HG02885 (cell line): ENCODE measurements at regions not wholly inside any gene's neighbourhood (a gene's known extent, or its start where the extent isn't known, plus 50 kb on each side); places are given as distances from the start of the nearest gene placed in this dataset.

Experiments
- ATAC-seq: cut with Tn5 transposase; IDR thresholded peaks from one replicate; pipeline ENCODE4 v1.9.1; 2021; ENCODE audit warnings: mild to moderate bottlenecking; ENCODE audit not compliant: unreplicated experiment, poor library complexity

GRCh38 chr15:62968699-62969098 is 73.8 kb upstream of the TPM1 start:
- no peak for ATAC-seq

- ATAC-seq = no peak
Observed at GRCh38 chr15:62969442-62970089, 73.0 kb upstream of the TPM1 start.

- ATAC-seq = no peak
Observed at GRCh38 chr15:62972814-62973213, 69.7 kb upstream of the TPM1 start.

GRCh38 chr15:62975515-62975914 is 67.0 kb upstream of the TPM1 start:
- ATAC-seq = no peak

- no peak for ATAC-seq
Observed at GRCh38 chr15:62976301-62976881, 66.2 kb upstream of the TPM1 start.

GRCh38 chr15:62977952-62978811 is 64.4 kb upstream of the TPM1 start:
- ATAC-seq = no peak

- no peak for ATAC-seq
Observed at GRCh38 chr15:62979252-62979651, 63.3 kb upstream of the TPM1 start.

- no peak for ATAC-seq
Observed at GRCh38 chr15:62981071-62981470, 61.5 kb upstream of the TPM1 start.

- ATAC-seq = no peak
Observed at GRCh38 chr15:62983956-62984355, 58.6 kb upstream of the TPM1 start.

- no peak for ATAC-seq
Observed at GRCh38 chr15:62985768-62986167, 56.8 kb upstream of the TPM1 start.

GRCh38 chr15:62986948-62987347 is 55.6 kb upstream of the TPM1 start:
- no peak for ATAC-seq

GRCh38 chr15:62988701-62989100 is 53.8 kb upstream of the TPM1 start:
- no peak for ATAC-seq

GRCh38 chr15:62989366-62990055 is 53.0 kb upstream of the TPM1 start:
- no peak for ATAC-seq

GRCh38 chr15:62991698-62992097 is 50.8 kb upstream of the TPM1 start:
- ATAC-seq = no peak

- no peak for ATAC-seq
Observed at GRCh38 chr15:62992302-62992701, 50.2 kb upstream of the TPM1 start.
